K562 (cell line): ENCODE measurements at regions not wholly inside any gene's neighbourhood (a gene's known extent, or its start where the extent isn't known, plus 50 kb on each side); places are given as distances from the start of the nearest gene placed in this dataset.

Experiments used
- ATAC-seq: fragments of 200-7000 bp; cut with Tn5 transposase; 3 replicates; pipeline ENCODE4 v1.9.1; 2020; ENCODE audit warnings: moderate library complexity
- BruUV-seq: library from RNA; stranded (reverse); fragments of 400-500 nt; replicated peaks from 2 replicates; lab custom pipeline; 2021; lab: Mats Ljungman, UMichigan
- CTCF ChIA-PET: fragments of 300-600 bp; formaldehyde crosslinking; extraction: SDS; loops from one replicate; lab custom pipeline; 2021; ENCODE audit warnings: low intra/inter-chr PET ratio; lab: Yijun Ruan, JAX
- POLR2A ChIA-PET: fragments of 300-600, 350-650 bp; sonication (Branson Sonifier 250); formaldehyde crosslinking; extraction: SDS; loops from one replicate; lab custom pipeline; 2021; ENCODE audit warnings: antibody characterized with exemption, inconsistent platforms; lab: Yijun Ruan, JAX
- DNase-seq, 4 experiments: peaks; one replicate each; pipeline versions ENCODE4 v3.0.0 to v3.0.0-alpha.2; 2011 to 2018; ENCODE audit warnings: low spot score in 3 of 4, mixed read lengths in 3 of 4; ENCODE audit errors: extremely low read depth in 1 of 4
- FAIRE-seq: peaks from 2 replicates; lab custom pipeline; 2011; peaks lifted over from hg19 to GRCh38; lab: Jason Lieb, UNC
- H2AFZ ChIP-seq: 2 replicates; pipeline ENCODE4 v1.6.0; 2011; ENCODE audit warnings: low read depth, low read length, control low read depth, inconsistent platforms
- H3K27ac ChIP-seq: fragments of 200-600 bp; 3 replicates; pipeline ENCODE4 v1.8.0; 2011; ENCODE audit warnings: low read depth, mild to moderate bottlenecking, control low read depth, inconsistent platforms, low read length, moderate library complexity, mixed read lengths; ENCODE audit errors: extremely low read depth
- H3K27me3 ChIP-seq, 2 experiments: fragments of 300-600 bp in 1 of 2; 2 replicates in 1 of 2; 3 replicates in 1 of 2; pipeline versions ENCODE4 v1.6.0 to v1.8.0; 2011; ENCODE audit warnings: inconsistent platforms in 2 of 2, low read length in 2 of 2, mild to moderate bottlenecking in 1 of 2, mixed read lengths in 1 of 2, moderate library complexity in 1 of 2; ENCODE audit not compliant: control insufficient read depth in 2 of 2, insufficient read depth in 2 of 2
- H3K36me3 ChIP-seq: fragments of 300-600 bp; 3 replicates; pipeline ENCODE4 v1.8.0; 2011; ENCODE audit warnings: mild to moderate bottlenecking, low read length, inconsistent platforms; ENCODE audit not compliant: control insufficient read depth, insufficient read depth
- H3K4me1 ChIP-seq, 2 experiments: fragments of 200-600 bp in 1 of 2; replicated peaks in 1 of 2; 2 replicates in 1 of 2; 3 replicates in 1 of 2; pipeline versions ENCODE4 v1.5.1 to v1.8.0; 2011; ENCODE audit warnings: inconsistent platforms in 2 of 2, low read length in 2 of 2, mild to moderate bottlenecking in 1 of 2, mixed read lengths in 1 of 2, moderate library complexity in 1 of 2; ENCODE audit not compliant: control insufficient read depth in 2 of 2, insufficient read depth in 2 of 2
- H3K4me2 ChIP-seq: 2 replicates; pipeline ENCODE4 v1.6.1; 2011; ENCODE audit warnings: low read length, control low read depth, inconsistent platforms, mixed read lengths; ENCODE audit not compliant: insufficient read depth
- H3K4me3 ChIP-seq: fragments of 200-600 bp; sonication (generic), shearing (Covaris generic); 2 replicates; pipeline ENCODE4 v1.5.1; 2016; ENCODE audit warnings: control low read depth, inconsistent platforms
- H3K79me2 ChIP-seq: fragments of 200-600 bp; 3 replicates; pipeline ENCODE4 v1.8.0; 2011; ENCODE audit warnings: low read length, inconsistent platforms; ENCODE audit not compliant: control insufficient read depth, insufficient read depth
- H3K9ac ChIP-seq, 2 experiments: 2 replicates each; pipeline versions ENCODE4 v1.6.0 to v1.6.1; 2011; ENCODE audit warnings: low read depth in 2 of 2, low read length in 2 of 2, control low read depth in 1 of 2, inconsistent platforms in 1 of 2, mild to moderate bottlenecking in 1 of 2, mixed read lengths in 1 of 2; ENCODE audit not compliant: insufficient read depth in 1 of 2
- H3K9me1 ChIP-seq: one replicate; pipeline ENCODE4 v1.6.0; 2011; ENCODE audit warnings: inconsistent platforms, mild to moderate bottlenecking, low read length, moderate library complexity; ENCODE audit not compliant: control insufficient read depth, insufficient read depth
- H3K9me3 ChIP-seq: replicated peaks from 2 replicates; pipeline ENCODE4 v1.5.1; 2011; ENCODE audit warnings: low read depth, low read length, inconsistent platforms; ENCODE audit not compliant: control insufficient read depth, insufficient read depth
- H4K20me1 ChIP-seq: replicated peaks from 2 replicates; pipeline ENCODE4 v1.6.1; 2011; ENCODE audit warnings: low read length, inconsistent platforms, mixed read lengths; ENCODE audit not compliant: control insufficient read depth, insufficient read depth
- OTX1 ChIP-seq: fragments of 450-650 bp; formaldehyde crosslinking; IDR thresholded peaks from 2 replicates; pipeline ENCODE4 v1.4.0; 2022; ENCODE audit warnings: mild to moderate bottlenecking
- POLR2B ChIP-seq: fragments of 450-650 bp; IDR thresholded peaks from 2 replicates; pipeline ENCODE4 v1.6.1; 2018; ENCODE audit warnings: low read depth; ENCODE audit not compliant: partially characterized antibody
- SIRT6 ChIP-seq: IDR thresholded peaks from one replicate; pipeline ENCODE4 v1.6.1; 2012; ENCODE audit warnings: low read depth, mild to moderate bottlenecking, control low read depth, inconsistent platforms, low read length, moderate library complexity
- SRSF7 ChIP-seq: fragments of 200-400 bp; formaldehyde crosslinking; optimal IDR thresholded peaks from 2 replicates; pipeline ENCODE3; 2017; ENCODE audit warnings: mild to moderate bottlenecking, low read depth, low read length
- THAP7 ChIP-seq: fragments of 250-450 bp; sonication (Bioruptor Pico); IDR thresholded peaks from 2 replicates; pipeline ENCODE4 v1.5.0; 2021
- TRIM25 ChIP-seq: fragments of 450-650 bp; IDR thresholded peaks from 2 replicates; pipeline ENCODE4 v1.7.0; 2016; ENCODE audit warnings: borderline replicate concordance
- ZNF232 ChIP-seq: sonication (generic); formaldehyde crosslinking; IDR thresholded peaks from 2 replicates; pipeline ENCODE4 v1.8.0; 2022; ENCODE audit warnings: mild to moderate bottlenecking, missing genetic modification reagents
- WGBS: fragments of 100-300 bp; shearing (Covaris generic); methylation state at CpG from one replicate; pipeline ENCODE4 v1.1.6; 2016; ENCODE audit warnings: low coverage, mixed read lengths; ENCODE audit not compliant: insufficient coverage; ENCODE audit errors: missing lambda C conversion rate; 5-methylcytosine and 5-hydroxymethylcytosine counted together
- in situ Hi-C: fragments of 300-500 bp; cut with MboI; formaldehyde crosslinking; loops from 4 replicates; pipeline ENCODE4 v1.15.0; 2018; ENCODE audit warnings: inconsistent platforms, mixed read lengths
- intact Hi-C: fragments of 100-400 bp; cut with micrococcal nuclease; formaldehyde crosslinking; loops from 2 replicates; pipeline ENCODE4 v1.14.2; 2022

GRCh38 chr11:127194521-127194920 lies 194.0 kb upstream of the KIRREL3 start (continued):
- no peak for TF ChIP-seq POLR2B
- TF ChIP-seq SIRT6, result no peak
- no peak for TF ChIP-seq ZNF232 (CRISPR knock-in tag)
- no peak for TF ChIP-seq TRIM25

GRCh38 chr11:127193950-127194349 lies 193.4 kb upstream of the KIRREL3 start:
- H3K4me1 ChIP-seq, result no peaks in the 10 kb centered on the region
- H3K36me3 ChIP-seq, result no peaks in the 10 kb centered on the region
- CTCF ChIA-PET, result no interaction called here
- H3K79me2 ChIP-seq, result no peaks in the 10 kb centered on the region
- no peaks in the 10 kb centered on the region for H3K9me3 ChIP-seq
- H3K27me3 ChIP-seq, result no peaks in the 10 kb centered on the region
- BruUV-seq, result no TSS peak
- no peak overlapping the region for H2AFZ ChIP-seq
- TF ChIP-seq THAP7 (no peak), OTX1 (CRISPR knock-in tag) (no peak), SRSF7 (no peak)
- no peaks in the 10 kb centered on the region for H4K20me1 ChIP-seq
- H3K9me1 ChIP-seq, result no peaks in the 10 kb centered on the region
- no peak overlapping the region for H3K9ac ChIP-seq
- in situ Hi-C loops, result no loop called here
- intact Hi-C loops, result no loop called here
- H3K4me3 ChIP-seq, result no peak overlapping the region
- 0% methylated on average over 3 of the region's 3 CpGs for WGBS
- FAIRE-seq (no peak), DNase-seq (no peak), ATAC-seq (no peak)
- POLR2A ChIA-PET, result no interaction called here
- H3K4me2 ChIP-seq, result no peak overlapping the region
- H3K27ac ChIP-seq, result no peak overlapping the region
